Stimulated activated naive CD8-positive, alpha-beta T cell treated with anti-CD3 and anti-CD28 coated beads, Interleukin-15, amount 100 ng/mL, for 72 hours (primary cell): ENCODE measurements at regions not wholly inside any gene's neighbourhood (a gene's known extent, or its start where the extent isn't known, plus 50 kb on each side); places are given as distances from the start of the nearest gene placed in this dataset.

Experiments
- ATAC-seq: fragments of 150-1000 bp; cut with Tn5 transposase; 2 replicates; pipeline ENCODE4 v1.10.0; 2021; ENCODE audit warnings: mild to moderate bottlenecking, moderate library complexity
- DNase-seq, 2 donors: peaks; one replicate each; pipeline ENCODE4 v3.0.0; 2021 to 2022
- H3K27ac Mint-ChIP-seq, 2 donors: one replicate each; pipeline ENCODE4 v1.8.0; 2022; ENCODE audit warnings: mild to moderate bottlenecking in 2 of 2, mixed read lengths in 2 of 2, moderate library complexity in 2 of 2
- H3K27me3 Mint-ChIP-seq: one replicate; pipeline ENCODE4 v1.8.0; 2022; ENCODE audit warnings: mixed read lengths
- H3K4me1 Mint-ChIP-seq: one replicate; pipeline ENCODE4 v1.8.0; 2022; ENCODE audit warnings: mild to moderate bottlenecking, mixed read lengths
- H3K4me3 Mint-ChIP-seq, 2 donors: one replicate each; pipeline ENCODE4 v1.8.0; 2022; ENCODE audit warnings: mild to moderate bottlenecking in 2 of 2, mixed read lengths in 2 of 2, moderate library complexity in 1 of 2
- H3K9me3 Mint-ChIP-seq, 2 donors: one replicate each; pipeline ENCODE4 v1.8.0; 2022; ENCODE audit warnings: mixed read lengths in 2 of 2

DNA sequence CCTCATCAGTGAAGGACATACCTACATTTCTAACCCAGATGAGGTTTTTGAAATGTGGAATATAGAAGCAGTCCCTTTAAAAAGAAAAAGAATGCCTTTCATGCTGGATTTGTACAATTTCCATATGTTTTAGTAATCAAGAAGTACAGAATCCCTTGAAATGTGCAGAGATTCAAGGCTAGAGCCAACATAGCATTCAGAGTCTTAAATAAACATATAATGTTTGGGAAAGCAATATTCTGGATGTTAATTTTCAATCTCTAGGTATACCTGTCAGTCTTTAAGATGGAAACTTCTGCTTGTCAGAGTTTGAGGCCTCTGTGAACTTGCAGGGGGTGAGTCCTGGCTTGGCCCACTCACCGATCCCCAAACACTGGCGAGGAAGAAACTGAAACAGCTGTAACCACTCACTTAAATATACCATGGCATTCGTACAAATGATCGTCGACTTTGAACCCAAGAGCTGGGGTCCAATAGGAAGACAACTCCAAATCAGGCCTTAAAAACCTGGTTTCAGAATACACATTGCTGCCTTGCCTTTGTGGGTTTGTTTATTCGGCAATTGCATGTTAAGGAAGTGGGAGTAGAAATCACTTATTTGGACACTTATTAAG lies 132.8 kb upstream of the NCK2 start:
- no peak for DNase-seq
- Mint-ChIP-seq H3K27ac (no peak overlapping the region), H3K4me1 (peaks cover 6% of the 10 kb centered on the region), H3K9me3 (no peaks in the 10 kb centered on the region), H3K27me3 (no peaks in the 10 kb centered on the region), H3K4me3 (no peak overlapping the region)
- ATAC-seq: no peak

GRCh38 chr2:105611333-105611637 lies 133.4 kb upstream of the NCK2 start:
- Mint-ChIP-seq H3K27ac (no peak overlapping the region), H3K27me3 (no peaks in the 10 kb centered on the region), H3K9me3 (no peaks in the 10 kb centered on the region), H3K4me3 (no peak overlapping the region), H3K4me1 (peaks cover 6% of the 10 kb centered on the region)
- ATAC-seq (no peak), DNase-seq (no peak)

DNA sequence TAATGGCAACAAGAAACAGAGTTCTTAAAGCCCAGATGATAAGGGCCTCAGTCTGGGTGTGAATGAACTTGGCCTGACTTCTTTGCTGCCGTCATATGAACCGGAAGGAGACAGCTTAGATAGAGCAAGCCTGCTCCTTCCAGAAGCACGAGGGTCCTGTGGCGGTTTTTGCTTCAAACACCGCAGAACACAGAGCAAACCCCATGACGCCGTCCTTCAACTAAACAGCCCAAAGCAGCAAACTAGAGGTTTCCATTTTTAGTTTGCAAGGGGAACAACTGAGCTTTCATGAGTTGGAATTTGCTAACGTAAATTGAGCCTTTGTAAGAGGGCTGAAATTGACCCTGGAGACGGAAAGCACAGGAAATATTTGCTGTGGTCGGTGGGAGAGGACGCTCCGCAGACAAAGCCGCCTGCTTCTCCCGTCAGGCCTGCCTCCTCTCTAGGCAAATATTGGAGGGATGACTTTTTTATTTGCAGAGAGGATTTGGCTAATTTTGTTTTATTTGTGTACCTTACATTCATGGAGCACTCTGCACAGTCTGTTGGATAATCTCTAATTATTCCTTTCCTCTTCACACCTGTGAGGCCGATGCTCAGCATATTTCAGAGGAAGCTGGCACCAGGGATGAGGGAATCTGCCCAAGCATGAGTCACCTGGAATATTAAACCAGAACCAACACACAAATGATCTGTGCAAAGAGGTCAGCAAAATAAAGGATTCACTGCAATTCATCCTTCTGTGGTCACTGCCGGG lies 134.0 kb upstream of the NCK2 start:
- no peak for DNase-seq
- no peak for ATAC-seq
- H3K27ac Mint-ChIP-seq: no peak overlapping the region
- H3K27me3 Mint-ChIP-seq: no peaks in the 10 kb centered on the region
- H3K4me3 Mint-ChIP-seq: no peak overlapping the region
- peaks cover 6% of the 10 kb centered on the region for H3K4me1 Mint-ChIP-seq
- no peaks in the 10 kb centered on the region for H3K9me3 Mint-ChIP-seq

DNA sequence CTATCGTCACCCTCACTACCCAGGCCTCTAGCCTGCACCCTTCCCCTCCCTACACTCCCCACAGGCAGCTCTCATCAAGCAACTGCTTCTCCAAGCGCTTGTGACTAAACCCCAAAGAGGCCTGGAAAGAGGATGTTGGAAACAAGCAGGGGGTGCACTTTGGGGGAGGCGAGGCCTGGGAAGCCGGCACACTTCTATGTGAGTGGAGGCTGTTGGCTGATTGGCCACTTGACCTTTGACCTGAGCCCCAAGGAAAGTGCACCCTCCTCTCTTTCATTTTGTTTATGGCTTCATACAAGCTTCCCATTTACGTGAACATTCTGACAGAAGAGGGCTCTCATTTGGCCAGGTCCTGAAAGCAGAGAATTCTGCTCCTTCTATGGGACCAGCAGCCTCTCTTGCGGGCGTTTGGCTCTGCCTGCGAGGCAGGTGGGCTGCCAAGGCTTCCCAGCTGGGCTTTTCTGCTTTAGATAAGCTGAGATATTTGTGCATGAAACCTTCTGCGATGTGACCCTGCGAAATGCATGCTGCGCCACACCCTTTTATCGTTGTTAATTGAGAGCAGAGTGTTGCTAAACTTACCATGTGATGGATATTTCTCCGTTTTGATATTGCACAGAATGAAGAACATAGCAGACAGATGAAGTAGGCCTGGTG lies 134.8 kb upstream of the NCK2 start:
- no peak for DNase-seq
- H3K4me1 Mint-ChIP-seq: peaks cover 6% of the 10 kb centered on the region
- no peak overlapping the region for H3K27ac Mint-ChIP-seq
- no peak overlapping the region for H3K4me3 Mint-ChIP-seq
- no peaks in the 10 kb centered on the region for H3K9me3 Mint-ChIP-seq
- ATAC-seq: no peak
- no peaks in the 10 kb centered on the region for H3K27me3 Mint-ChIP-seq

DNA sequence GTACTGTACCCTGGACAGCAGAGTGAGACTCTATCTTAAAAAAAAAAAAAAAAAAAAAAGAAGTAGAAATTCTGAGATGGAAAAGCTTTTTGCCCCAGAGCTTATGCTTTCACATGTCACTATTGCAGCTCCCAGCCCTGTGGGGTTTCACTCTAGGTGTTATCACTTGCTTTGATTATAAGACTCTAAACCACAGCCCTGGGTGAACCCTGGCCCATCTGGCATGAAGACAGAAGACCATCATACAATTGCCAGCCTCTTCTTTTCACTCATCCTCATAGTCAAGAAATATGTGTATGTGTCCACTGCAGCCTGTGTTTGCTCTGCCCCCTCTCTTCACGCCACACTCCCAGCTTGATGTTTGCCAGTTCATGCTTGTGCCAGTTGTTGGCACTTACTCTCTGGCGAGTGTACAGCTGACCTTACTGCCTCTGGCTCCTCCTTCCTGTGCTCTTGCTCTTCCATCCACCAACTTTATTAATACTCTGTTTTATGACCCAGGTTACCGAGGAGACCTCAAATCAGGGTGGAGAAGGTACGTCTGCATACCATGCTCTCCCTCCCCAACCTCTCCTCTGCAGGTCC lies 136.7 kb upstream of the NCK2 start:
- H3K9me3 Mint-ChIP-seq: no peaks in the 10 kb centered on the region
- ATAC-seq (no peak), DNase-seq (no peak)
- no peaks in the 10 kb centered on the region for H3K27me3 Mint-ChIP-seq
- H3K4me3 Mint-ChIP-seq: no peak overlapping the region
- no peak overlapping the region for H3K27ac Mint-ChIP-seq
- peaks cover 6% of the 10 kb centered on the region for H3K4me1 Mint-ChIP-seq

DNA sequence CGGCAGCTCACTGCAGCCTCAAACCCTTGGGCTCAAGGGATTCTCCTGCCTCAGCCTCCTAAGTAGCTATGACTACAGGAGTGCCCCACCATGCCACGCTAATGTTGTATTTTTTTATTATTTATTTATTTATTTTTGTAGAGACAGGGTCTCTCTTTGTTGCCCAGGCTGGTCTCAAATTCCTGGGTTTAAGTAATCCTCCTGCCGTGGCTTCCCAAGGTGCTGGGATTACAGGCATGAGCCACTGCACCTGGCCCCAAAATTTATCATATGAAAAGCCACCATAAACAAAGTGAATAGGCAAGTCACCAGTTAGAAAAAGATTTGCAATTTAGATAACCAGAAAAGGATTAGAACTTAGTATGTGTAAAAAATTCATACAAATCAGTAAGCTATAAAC lies 138.6 kb upstream of the NCK2 start:
- H3K27ac Mint-ChIP-seq: no peak overlapping the region
- H3K4me1 Mint-ChIP-seq: peaks cover 6% of the 10 kb centered on the region
- no peaks in the 10 kb centered on the region for H3K9me3 Mint-ChIP-seq
- no peaks in the 10 kb centered on the region for H3K27me3 Mint-ChIP-seq
- H3K4me3 Mint-ChIP-seq: no peak overlapping the region
- no peak for DNase-seq
- no peak for ATAC-seq

DNA sequence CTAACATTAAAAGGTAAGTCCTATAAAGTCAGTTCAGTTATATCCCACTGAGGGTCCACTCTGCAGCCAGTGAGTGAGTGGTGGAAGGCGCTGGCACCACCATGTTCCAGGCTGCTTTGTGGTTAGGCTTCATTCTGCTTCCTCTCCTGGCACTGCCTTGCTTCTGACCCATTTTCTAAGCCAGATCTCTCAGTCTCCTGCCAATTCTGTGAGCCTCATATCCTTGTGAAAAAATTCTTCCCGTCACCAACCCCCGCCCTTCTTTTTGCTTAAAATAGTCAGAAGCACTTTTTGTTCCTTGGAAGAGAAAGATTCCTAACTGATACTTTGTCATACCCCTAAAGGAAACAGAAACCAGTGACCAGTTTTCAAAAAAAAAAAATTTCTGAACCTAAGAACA lies 139.8 kb upstream of the NCK2 start:
- no peaks in the 10 kb centered on the region for H3K9me3 Mint-ChIP-seq
- no peak overlapping the region for H3K27ac Mint-ChIP-seq
- no peak overlapping the region for H3K4me3 Mint-ChIP-seq
- H3K4me1 Mint-ChIP-seq: peaks cover 6% of the 10 kb centered on the region
- H3K27me3 Mint-ChIP-seq: no peaks in the 10 kb centered on the region
- ATAC-seq (no peak), DNase-seq (no peak)

- Mint-ChIP-seq H3K9me3 (no peaks in the 10 kb centered on the region), H3K27me3 (no peaks in the 10 kb centered on the region), H3K4me3 (no peak overlapping the region), H3K27ac (no peak overlapping the region), H3K4me1 (peaks cover 19% of the 10 kb centered on the region)
- ATAC-seq (no peak), DNase-seq (no peak)
Observed at GRCh38 chr2:105600949-105601794, 143.5 kb upstream of the NCK2 start.

DNA sequence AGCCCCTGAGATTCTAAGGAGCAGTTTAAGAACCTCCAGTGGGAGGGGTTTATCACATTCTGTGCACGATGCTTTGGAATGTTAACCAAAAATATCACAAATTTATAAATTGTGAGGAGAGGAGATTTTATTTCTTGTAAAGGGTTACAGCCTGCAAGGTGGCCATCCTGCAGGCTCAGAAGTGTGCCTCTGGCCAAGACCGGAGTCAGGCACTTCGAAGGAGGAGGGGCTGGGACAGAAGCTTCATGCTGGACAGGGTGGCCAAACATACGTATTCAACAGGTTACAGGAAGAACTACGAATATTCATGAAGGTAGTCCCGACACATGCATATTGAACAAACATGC lies 144.1 kb upstream of the NCK2 start:
- H3K4me3 Mint-ChIP-seq: no peak overlapping the region
- no peak for DNase-seq
- H3K27ac Mint-ChIP-seq: no peak overlapping the region
- ATAC-seq: no peak
- no peaks in the 10 kb centered on the region for H3K27me3 Mint-ChIP-seq
- no peaks in the 10 kb centered on the region for H3K9me3 Mint-ChIP-seq
- peaks cover 25% of the 10 kb centered on the region for H3K4me1 Mint-ChIP-seq

DNA sequence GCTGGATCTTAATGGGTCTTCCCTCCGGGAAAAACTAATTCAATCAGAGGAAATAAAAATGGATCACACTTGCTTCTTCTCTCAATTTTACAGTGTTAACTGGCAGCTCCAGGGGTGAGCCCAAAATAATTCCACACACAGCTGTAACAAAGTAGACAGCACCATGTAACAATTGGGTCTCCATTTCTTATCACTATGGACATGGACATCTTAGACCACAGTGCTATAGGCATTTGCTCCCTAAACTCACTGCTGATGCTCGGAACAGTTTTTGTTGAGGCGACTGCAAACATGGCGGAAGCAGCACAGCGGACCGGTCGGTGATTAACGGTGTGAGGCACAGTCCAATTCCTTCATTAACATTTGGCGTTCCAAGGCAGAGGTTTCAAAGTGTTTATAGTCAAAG lies 144.7 kb upstream of the NCK2 start:
- ATAC-seq (no peak), DNase-seq (no peak)
- Mint-ChIP-seq H3K27ac (no peak overlapping the region), H3K4me3 (no peak overlapping the region), H3K4me1 (peaks cover 25% of the 10 kb centered on the region), H3K9me3 (no peaks in the 10 kb centered on the region), H3K27me3 (no peaks in the 10 kb centered on the region)

DNA sequence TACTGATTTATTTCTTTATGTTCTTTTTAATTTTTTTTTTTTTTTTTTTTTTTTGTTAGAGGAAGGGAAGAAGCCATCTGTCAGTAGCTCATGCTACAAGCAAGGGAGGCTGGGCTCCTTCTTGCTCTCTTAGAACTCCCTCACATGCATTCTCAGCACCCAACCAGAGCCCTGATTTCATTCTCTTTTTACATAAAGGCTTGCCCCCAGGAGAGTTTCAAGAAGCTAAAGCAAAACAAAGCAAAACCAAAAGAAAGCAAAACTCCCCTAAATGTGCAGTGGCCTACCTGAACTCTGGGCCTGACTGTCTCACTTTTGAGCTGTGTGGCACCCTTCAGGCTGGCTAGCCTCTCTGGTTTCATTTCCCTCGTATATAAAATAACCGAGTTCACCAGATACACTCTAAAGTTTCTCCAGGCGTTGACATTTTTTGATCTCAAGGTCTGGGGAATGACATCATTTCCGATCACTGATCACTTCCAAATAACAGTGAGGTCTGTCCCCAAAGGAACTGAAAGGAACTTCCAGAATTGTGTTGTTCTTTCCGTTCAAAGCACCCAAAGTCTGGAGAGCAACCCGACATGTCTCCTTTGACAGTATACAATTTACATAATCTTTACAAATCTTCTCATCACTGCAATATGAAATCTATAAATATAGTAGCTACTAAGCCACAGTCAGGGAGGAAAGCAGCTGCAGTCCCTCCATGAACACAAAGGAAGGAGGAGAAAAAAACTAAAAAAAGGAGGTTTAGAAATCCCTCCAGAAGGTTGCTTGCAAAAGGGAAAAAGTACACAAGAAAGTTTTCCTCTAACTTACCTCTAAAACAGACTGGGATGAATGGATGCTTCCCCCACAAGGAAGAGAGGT lies 145.6 kb upstream of the NCK2 start:
- ATAC-seq: peak; percentile 56
- H3K4me1 Mint-ChIP-seq: peaks cover 25% of the 10 kb centered on the region
- DNase-seq: no peak
- H3K4me3 Mint-ChIP-seq: peak overlapping the region in 1 of 2 donors; percentile 35
- peak overlapping the region; percentile 19 to 33 for H3K27ac Mint-ChIP-seq
- no peaks in the 10 kb centered on the region for H3K27me3 Mint-ChIP-seq
- no peaks in the 10 kb centered on the region for H3K9me3 Mint-ChIP-seq

- Mint-ChIP-seq H3K9me3 (no peaks in the 10 kb centered on the region), H3K27me3 (no peaks in the 10 kb centered on the region), H3K27ac (peak overlapping the region in 1 of 2 donors; percentile 72), H3K4me3 (no peak overlapping the region), H3K4me1 (peaks cover 25% of the 10 kb centered on the region)
- DNase-seq (no peak), ATAC-seq (no peak)
Observed at GRCh38 chr2:105597806-105598803, 146.6 kb upstream of the NCK2 start.

GRCh38 chr2:105597011-105597805 lies 147.5 kb upstream of the NCK2 start:
- no peak for ATAC-seq
- H3K27me3 Mint-ChIP-seq: no peaks in the 10 kb centered on the region

More at GRCh38 chr2:105597011-105597805, 147.5 kb upstream of the NCK2 start:
- DNase-seq: no peak
- H3K9me3 Mint-ChIP-seq: no peaks in the 10 kb centered on the region
- H3K27ac Mint-ChIP-seq: peak overlapping the region in 1 of 2 donors; percentile 8
- H3K4me1 Mint-ChIP-seq: peaks cover 25% of the 10 kb centered on the region
- no peak overlapping the region for H3K4me3 Mint-ChIP-seq
